DOHH2 (cell line): ENCODE measurements at regions not wholly inside any gene's neighbourhood (a gene's known extent, or its start where the extent isn't known, plus 50 kb on each side); places are given as distances from the start of the nearest gene placed in this dataset.

Experiments
- EZH2phosphoT487 ChIP-seq: fragments of 200-600 bp; sonication (generic); IDR thresholded peaks from 2 replicates; pipeline ENCODE4 v1.6.1; 2017; ENCODE audit warnings: borderline replicate concordance, mild to moderate bottlenecking, antibody characterized with exemption, low read length, moderate library complexity, mixed read lengths
- TF ChIP-seq, protein P1 (sequence below): fragments of 200-600 bp; sonication (generic); IDR thresholded peaks from one replicate; pipeline ENCODE4 v1.5.1; 2014; ENCODE audit warnings: antibody characterized with exemption, mild to moderate bottlenecking, low read depth, low read length; ENCODE audit not compliant: poor library complexity, severe bottlenecking

GRCh38 chr1:56028911-56029310, 550.5 kb downstream of the PLPP3 start:
- TF ChIP-seq, protein P1, sequence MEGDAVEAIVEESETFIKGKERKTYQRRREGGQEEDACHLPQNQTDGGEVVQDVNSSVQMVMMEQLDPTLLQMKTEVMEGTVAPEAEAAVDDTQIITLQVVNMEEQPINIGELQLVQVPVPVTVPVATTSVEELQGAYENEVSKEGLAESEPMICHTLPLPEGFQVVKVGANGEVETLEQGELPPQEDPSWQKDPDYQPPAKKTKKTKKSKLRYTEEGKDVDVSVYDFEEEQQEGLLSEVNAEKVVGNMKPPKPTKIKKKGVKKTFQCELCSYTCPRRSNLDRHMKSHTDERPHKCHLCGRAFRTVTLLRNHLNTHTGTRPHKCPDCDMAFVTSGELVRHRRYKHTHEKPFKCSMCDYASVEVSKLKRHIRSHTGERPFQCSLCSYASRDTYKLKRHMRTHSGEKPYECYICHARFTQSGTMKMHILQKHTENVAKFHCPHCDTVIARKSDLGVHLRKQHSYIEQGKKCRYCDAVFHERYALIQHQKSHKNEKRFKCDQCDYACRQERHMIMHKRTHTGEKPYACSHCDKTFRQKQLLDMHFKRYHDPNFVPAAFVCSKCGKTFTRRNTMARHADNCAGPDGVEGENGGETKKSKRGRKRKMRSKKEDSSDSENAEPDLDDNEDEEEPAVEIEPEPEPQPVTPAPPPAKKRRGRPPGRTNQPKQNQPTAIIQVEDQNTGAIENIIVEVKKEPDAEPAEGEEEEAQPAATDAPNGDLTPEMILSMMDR = no peak
- no peak for TF ChIP-seq EZH2phosphoT487
